ENCODE measurements at regions not wholly inside any gene's neighbourhood (a gene's known extent, or its start where the extent isn't known, plus 50 kb on each side); places are given as distances from the start of the nearest gene placed in this dataset.

DNA sequence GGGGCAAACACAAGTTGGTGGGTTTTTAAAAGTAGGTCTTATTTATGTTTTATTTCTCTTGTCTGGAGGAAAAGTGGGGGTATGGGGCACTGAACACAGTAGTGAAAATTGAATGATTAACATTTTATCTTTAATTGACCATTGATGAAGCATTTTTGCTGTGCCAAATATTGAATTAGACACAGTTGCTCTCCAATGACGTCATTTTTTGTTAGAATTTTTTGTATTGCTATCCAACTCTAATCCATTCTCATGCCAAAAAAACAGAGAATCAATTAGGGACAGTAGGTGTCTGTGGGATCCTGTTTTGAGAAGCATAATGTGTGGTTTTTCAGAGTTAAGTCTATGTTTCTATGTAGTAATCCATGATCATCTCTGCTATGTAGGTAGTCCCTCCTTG, 1032.8 kb downstream of the STPG2 start:
- H3K18ac ChIP-seq (ENCODE audit: low read depth, low read length): no peak overlapping the region
- H2BK120ac ChIP-seq (ENCODE audit: low read depth, low read length): no peak overlapping the region
- no peak overlapping the region for H3K4me3 ChIP-seq (ENCODE audit: insufficient read depth, low read depth, low read length)
- ATAC-seq (ENCODE audit: low read depth) (no peak), DNase-seq (no peak)
- H2AFZ ChIP-seq (replicated peaks; ENCODE audit: low read length, poor library complexity): no peak overlapping the region
- no TSS peak for BruUV-seq (replicated peaks)
- H4K5ac ChIP-seq (ENCODE audit: low read depth, low read length): no peak overlapping the region
- WGBS, 2 experiments (ENCODE audit: extremely low coverage in 2 of 2, insufficient read length in 1 of 2): no CpG with 5 or more reads among the region's 1 CpG
- in situ Hi-C loops (cut with MboI; ENCODE audit: low sequenced_read_pairs) (no loop called here), intact Hi-C loops (cut with micrococcal nuclease) (no loop called here), dilution Hi-C loops (cut with HindIII; ENCODE audit: low sequenced_read_pairs, unreplicated experiment) (no loop called here)
- no peak overlapping the region for H3K4ac ChIP-seq (ENCODE audit: low read depth, low read length)
- no peaks in the 10 kb centered on the region for H3K4me1 ChIP-seq (ENCODE audit: control insufficient read depth, insufficient read depth, low read length)
- H3K79me1 ChIP-seq (ENCODE audit: low read depth in 1 of 2, low read length in 2 of 2): no peaks in the 10 kb centered on the region
- H3K9me1 ChIP-seq (ENCODE audit: insufficient read depth, low read length): no peaks in the 10 kb centered on the region
- H3K36me3 ChIP-seq (ENCODE audit: control insufficient read depth, insufficient read depth, low read length): no peaks in the 10 kb centered on the region
- H4K91ac ChIP-seq (ENCODE audit: insufficient read depth, low read depth, low read length): no peak overlapping the region
- H3K27ac ChIP-seq (ENCODE audit: insufficient read depth, low read length): no peak overlapping the region
- no peak overlapping the region for H2AK9ac ChIP-seq (replicated peaks; ENCODE audit: low read depth, low read length, poor library complexity)
- CTCF ChIA-PET: no interaction called here
- no peaks in the 10 kb centered on the region for H3K27me3 ChIP-seq (ENCODE audit: control insufficient read depth, insufficient read depth, low read length)
- H2BK15ac ChIP-seq (ENCODE audit: low read depth, low read length): no peak overlapping the region
- no peak for TF ChIP-seq MAZ (IDR thresholded peaks at IDR 0.05; ENCODE audit: borderline replicate concordance, low read depth, low read length)
- TF ChIP-seq CHD1 (IDR thresholded peaks at IDR 0.05; ENCODE audit: low read depth, low read length): no peak
- no peak for TF ChIP-seq MAFK (IDR thresholded peaks at IDR 0.05; ENCODE audit: low read depth, low read length)
- no peak for TF ChIP-seq POLR2A (IDR thresholded peaks at IDR 0.05; ENCODE audit: low read depth, low read length)
- no peak for TF ChIP-seq RFX5 (IDR thresholded peaks at IDR 0.05; ENCODE audit: low read depth, low read length)
- TF ChIP-seq RCOR1 (IDR thresholded peaks at IDR 0.05; ENCODE audit: insufficient replicate concordance, low read length): no peak
- no peak for TF ChIP-seq BHLHE40 (IDR thresholded peaks at IDR 0.05; ENCODE audit: low read depth, low read length)
- no peak for TF ChIP-seq FOS (IDR thresholded peaks at IDR 0.05; ENCODE audit: low read depth, low read length)
- TF ChIP-seq, protein P1, sequence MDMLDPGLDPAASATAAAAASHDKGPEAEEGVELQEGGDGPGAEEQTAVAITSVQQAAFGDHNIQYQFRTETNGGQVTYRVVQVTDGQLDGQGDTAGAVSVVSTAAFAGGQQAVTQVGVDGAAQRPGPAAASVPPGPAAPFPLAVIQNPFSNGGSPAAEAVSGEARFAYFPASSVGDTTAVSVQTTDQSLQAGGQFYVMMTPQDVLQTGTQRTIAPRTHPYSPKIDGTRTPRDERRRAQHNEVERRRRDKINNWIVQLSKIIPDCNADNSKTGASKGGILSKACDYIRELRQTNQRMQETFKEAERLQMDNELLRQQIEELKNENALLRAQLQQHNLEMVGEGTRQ (IDR thresholded peaks at IDR 0.05; ENCODE audit: low read depth, low read length): no peak
- TF ChIP-seq SMC3 (IDR thresholded peaks at IDR 0.05; ENCODE audit: low read depth, low read length): no peak
- no peak for TF ChIP-seq MXI1 (IDR thresholded peaks at IDR 0.05; ENCODE audit: borderline replicate concordance, low read depth, low read length)
- TF ChIP-seq CEBPB (IDR thresholded peaks at IDR 0.05; ENCODE audit: low read depth, low read length): no peak
- no peak for TF ChIP-seq ELK1 (IDR thresholded peaks at IDR 0.05; ENCODE audit: borderline replicate concordance, low read depth, low read length)
- no peak for TF ChIP-seq RAD21 (IDR thresholded peaks at IDR 0.05; ENCODE audit: low read length)
- no peak for TF ChIP-seq NFE2L2 (IDR thresholded peaks at IDR 0.05; ENCODE audit: low read depth, low read length)
- no peak for TF ChIP-seq CTCF (conservative IDR thresholded peaks at IDR 0.05; ENCODE audit: low read depth, low read length)
- POLR2A ChIA-PET (ENCODE audit: unreplicated experiment): no interaction called here
- no peak overlapping the region for H3K9ac ChIP-seq (ENCODE audit: low read depth, low read length)
- no peak overlapping the region for H2BK5ac ChIP-seq (ENCODE audit: low read depth, low read length, poor library complexity, severe bottlenecking)
- H4K8ac ChIP-seq (ENCODE audit: low read depth in 2 of 2, low read length in 2 of 2): no peak overlapping the region
- H2BK20ac ChIP-seq (ENCODE audit: low read depth, low read length): no peak overlapping the region
- no peaks in the 10 kb centered on the region for H4K20me1 ChIP-seq (ENCODE audit: insufficient read depth, low read length)
- no peaks in the 10 kb centered on the region; the same call in 1 of the 2 replicates for H3K9me3 ChIP-seq (ENCODE audit: control insufficient read depth, insufficient read depth, low read length)
- no peak overlapping the region for H2AK5ac ChIP-seq (ENCODE audit: low read depth, low read length)
- H3K56ac ChIP-seq (ENCODE audit: extremely low read depth, insufficient read depth, low read length): no peak overlapping the region
- H3K23ac ChIP-seq (ENCODE audit: low read depth, low read length): no peak overlapping the region
- H3K4me2 ChIP-seq (ENCODE audit: low read depth, low read length): no peak overlapping the region
- H3K14ac ChIP-seq (replicated peaks; ENCODE audit: low read depth, low read length): no peak overlapping the region
